ENCODE measurements at regions not wholly inside any gene's neighbourhood (a gene's known extent, or its start where the extent isn't known, plus 50 kb on each side); places are given as distances from the start of the nearest gene placed in this dataset.
"Not testable (repeated sequence)": the region's sequence is repeated elsewhere in the genome, so short reads cannot be mapped to it uniquely, and the experiment has no call there.

- TF ChIP-seq CTCF (IDR thresholded peaks at IDR 0.05), result no peak
- DNase-seq (no peak), ATAC-seq (ENCODE audit: low read depth) (no peak)
- no peak overlapping the region for H3K27ac Mint-ChIP-seq
- no peaks in the 10 kb centered on the region for H3K9me3 Mint-ChIP-seq
- CTCF ChIA-PET, result no interaction called here
- POLR2A ChIA-PET, result no interaction called here
- H3K36me3 Mint-ChIP-seq (ENCODE audit: low read depth), result no peaks in the 10 kb centered on the region
- intact Hi-C loops (cut with micrococcal nuclease), result no loop called here
- H3K4me1 Mint-ChIP-seq, result no peaks in the 10 kb centered on the region
- peaks cover 6% of the 10 kb centered on the region for H3K27me3 Mint-ChIP-seq
- no peak overlapping the region for H3K4me3 Mint-ChIP-seq
These were observed 275.3 kb downstream of the COG6 start for GRCh38 chr13:39930544-39931444.

- DNase-seq (no peak), ATAC-seq (ENCODE audit: low read depth) (no peak)
- Mint-ChIP-seq H3K4me3 (no peak overlapping the region), H3K36me3 (ENCODE audit: low read depth) (no peaks in the 10 kb centered on the region), H3K9me3 (no peaks in the 10 kb centered on the region), H3K27ac (no peak overlapping the region), H3K27me3 (peaks cover 6% of the 10 kb centered on the region), H3K4me1 (no peaks in the 10 kb centered on the region)
- intact Hi-C loops (cut with micrococcal nuclease), result no loop called here
- POLR2A ChIA-PET, result no interaction called here
- CTCF ChIA-PET, result no interaction called here
- TF ChIP-seq CTCF (IDR thresholded peaks at IDR 0.05), result no peak
These were observed 276.0 kb downstream of the COG6 start for GRCh38 chr13:39931505-39931904.

- CTCF ChIA-PET; DNase-seq; H3K27me3 Mint-ChIP-seq; H3K4me1 Mint-ChIP-seq; intact Hi-C loops (cut with micrococcal nuclease); H3K4me3 Mint-ChIP-seq; POLR2A ChIA-PET; H3K36me3 Mint-ChIP-seq (ENCODE audit: low read depth); ATAC-seq (ENCODE audit: low read depth); H3K9me3 Mint-ChIP-seq; H3K27ac Mint-ChIP-seq: not testable (repeated sequence)
These were observed 277.1 kb downstream of the COG6 start for GRCh38 chr13:39932514-39932913.

- no peaks in the 10 kb centered on the region for H3K9me3 Mint-ChIP-seq
- H3K4me3 Mint-ChIP-seq, result no peak overlapping the region
- H3K27ac Mint-ChIP-seq, result no peak overlapping the region
- ChIA-PET CTCF (no interaction called here), POLR2A (no interaction called here)
- TF ChIP-seq CTCF (IDR thresholded peaks at IDR 0.05), result no peak
- H3K36me3 Mint-ChIP-seq (ENCODE audit: low read depth), result no peaks in the 10 kb centered on the region
- H3K4me1 Mint-ChIP-seq, result no peaks in the 10 kb centered on the region
- intact Hi-C loops (cut with micrococcal nuclease), result no loop called here
- DNase-seq, result no peak
- ATAC-seq (ENCODE audit: low read depth), result no peak
- H3K27me3 Mint-ChIP-seq, result no peaks in the 10 kb centered on the region
These were observed 279.7 kb downstream of the COG6 start for GRCh38 chr13:39935155-39935554.

- no peak for TF ChIP-seq CTCF (IDR thresholded peaks at IDR 0.05)
- POLR2A ChIA-PET, result interaction anchor here (0.7 kb wide), 1 partner anchor 626 kb away, joined by 5 read pairs; no protein-coding TSS in a partner anchor
- Mint-ChIP-seq H3K27ac (no peak overlapping the region), H3K27me3 (peaks cover 1% of the 10 kb centered on the region), H3K4me3 (no peak overlapping the region), H3K9me3 (no peaks in the 10 kb centered on the region), H3K36me3 (ENCODE audit: low read depth) (no peaks in the 10 kb centered on the region), H3K4me1 (no peaks in the 10 kb centered on the region)
- ATAC-seq (ENCODE audit: low read depth) (no peak), DNase-seq (no peak)
- intact Hi-C loops (cut with micrococcal nuclease), result no loop called here
- CTCF ChIA-PET, result interaction anchor here (1.3 to 6.9 kb wide), 2 partner anchors 253 to 744 kb away, joined by 3 to 125 read pairs; no protein-coding TSS in a partner anchor
These were observed 283.1 kb downstream of the COG6 start for GRCh38 chr13:39938596-39938995.
